Central memory CD8-positive, alpha-beta T cell (primary cell): ENCODE measurements at regions not wholly inside any gene's neighbourhood (a gene's known extent, or its start where the extent isn't known, plus 50 kb on each side); places are given as distances from the start of the nearest gene placed in this dataset.

Experiments
- ATAC-seq: fragments of 150-1000 bp; cut with Tn5 transposase; replicated peaks from 2 replicates; pipeline ENCODE4 v1.10.0; 2022; ENCODE audit warnings: mild to moderate bottlenecking, moderate FRiP score, moderate number of reproducible peaks; ENCODE audit not compliant: poor library complexity, severe bottlenecking; ENCODE audit errors: extremely low read depth
- DNase-seq, 2 donors: peaks; one replicate each; pipeline ENCODE4 v3.0.0; 2021; ENCODE audit warnings: low spot score in 2 of 2
- H3K27ac Mint-ChIP-seq: one replicate; pipeline ENCODE4 v1.8.0; 2022; ENCODE audit warnings: low read depth, mild to moderate bottlenecking, moderate library complexity, mixed read lengths
- H3K27me3 Mint-ChIP-seq: one replicate; pipeline ENCODE4 v1.8.0; 2022; ENCODE audit warnings: mixed read lengths
- H3K36me3 Mint-ChIP-seq: one replicate; pipeline ENCODE4 v1.8.0; 2022; ENCODE audit warnings: mild to moderate bottlenecking, moderate library complexity, mixed read lengths; ENCODE audit not compliant: insufficient read depth
- H3K4me1 Mint-ChIP-seq: one replicate; pipeline ENCODE4 v1.8.0; 2022; ENCODE audit warnings: mixed read lengths
- H3K4me3 Mint-ChIP-seq: one replicate; pipeline ENCODE4 v1.8.0; 2022; ENCODE audit warnings: mild to moderate bottlenecking, moderate library complexity, mixed read lengths
- H3K9me3 Mint-ChIP-seq: one replicate; pipeline ENCODE4 v1.8.0; 2022; ENCODE audit warnings: mixed read lengths

- no peak for DNase-seq
- H3K9me3 Mint-ChIP-seq, result peaks cover 22% of the 10 kb centered on the region
- ATAC-seq, result no peak
- no peak overlapping the region for H3K27ac Mint-ChIP-seq
- H3K27me3 Mint-ChIP-seq, result no peaks in the 10 kb centered on the region
- H3K4me1 Mint-ChIP-seq, result no peaks in the 10 kb centered on the region
- no peaks in the 10 kb centered on the region for H3K36me3 Mint-ChIP-seq
- no peak overlapping the region for H3K4me3 Mint-ChIP-seq
Measured at GRCh38 chr11:91786097-91786496, 438.5 kb upstream of the FAT3 start.

- Mint-ChIP-seq H3K36me3 (no peaks in the 10 kb centered on the region), H3K4me3 (no peak overlapping the region), H3K27ac (no peak overlapping the region), H3K27me3 (no peaks in the 10 kb centered on the region), H3K9me3 (peaks cover 22% of the 10 kb centered on the region), H3K4me1 (no peaks in the 10 kb centered on the region)
- DNase-seq (no peak), ATAC-seq (no peak)
Measured at GRCh38 chr11:91783173-91783572, 441.4 kb upstream of the FAT3 start.

- no peak overlapping the region for H3K27ac Mint-ChIP-seq
- no peaks in the 10 kb centered on the region for H3K36me3 Mint-ChIP-seq
- no peaks in the 10 kb centered on the region for H3K27me3 Mint-ChIP-seq
- ATAC-seq (no peak), DNase-seq (no peak)
- no peaks in the 10 kb centered on the region for H3K4me1 Mint-ChIP-seq
- H3K9me3 Mint-ChIP-seq, result peaks cover 22% of the 10 kb centered on the region
- no peak overlapping the region for H3K4me3 Mint-ChIP-seq
Measured at GRCh38 chr11:91778758-91779157, 445.9 kb upstream of the FAT3 start.

GRCh38 chr11:91776655-91777054 is 448.0 kb upstream of the FAT3 start:
- H3K36me3 Mint-ChIP-seq, result no peaks in the 10 kb centered on the region
- H3K9me3 Mint-ChIP-seq, result peaks cover 22% of the 10 kb centered on the region
- H3K4me1 Mint-ChIP-seq, result no peaks in the 10 kb centered on the region
- no peak for ATAC-seq
- H3K27ac Mint-ChIP-seq, result no peak overlapping the region
- DNase-seq, result no peak
- H3K27me3 Mint-ChIP-seq, result no peaks in the 10 kb centered on the region
- H3K4me3 Mint-ChIP-seq, result no peak overlapping the region

- ATAC-seq (no peak), DNase-seq (no peak)
- Mint-ChIP-seq H3K4me1 (no peaks in the 10 kb centered on the region), H3K9me3 (peaks cover 29% of the 10 kb centered on the region), H3K27me3 (no peaks in the 10 kb centered on the region), H3K4me3 (no peak overlapping the region), H3K36me3 (no peaks in the 10 kb centered on the region), H3K27ac (no peak overlapping the region)
Measured at GRCh38 chr11:91773090-91773489, 451.5 kb upstream of the FAT3 start.

GRCh38 chr11:91771961-91772360 is 452.7 kb upstream of the FAT3 start:
- DNase-seq (no peak), ATAC-seq (no peak)
- Mint-ChIP-seq H3K9me3 (peaks cover 24% of the 10 kb centered on the region), H3K36me3 (no peaks in the 10 kb centered on the region), H3K27me3 (no peaks in the 10 kb centered on the region), H3K27ac (no peak overlapping the region), H3K4me3 (no peak overlapping the region), H3K4me1 (no peaks in the 10 kb centered on the region)

GRCh38 chr11:91768783-91769182 is 455.8 kb upstream of the FAT3 start:
- DNase-seq, result no peak
- no peak overlapping the region for H3K4me3 Mint-ChIP-seq
- H3K27ac Mint-ChIP-seq, result no peak overlapping the region
- no peaks in the 10 kb centered on the region for H3K36me3 Mint-ChIP-seq
- H3K4me1 Mint-ChIP-seq, result no peaks in the 10 kb centered on the region
- ATAC-seq, result no peak
- peaks cover 30% of the 10 kb centered on the region for H3K9me3 Mint-ChIP-seq
- no peaks in the 10 kb centered on the region for H3K27me3 Mint-ChIP-seq

- Mint-ChIP-seq H3K27ac (no peak overlapping the region), H3K4me1 (no peaks in the 10 kb centered on the region), H3K4me3 (no peak overlapping the region), H3K27me3 (no peaks in the 10 kb centered on the region), H3K9me3 (peaks cover 12% of the 10 kb centered on the region), H3K36me3 (no peaks in the 10 kb centered on the region)
- no peak for DNase-seq
- ATAC-seq, result no peak
Measured at GRCh38 chr11:91763331-91763730, 461.3 kb upstream of the FAT3 start.

- H3K4me1 Mint-ChIP-seq, result no peaks in the 10 kb centered on the region
- ATAC-seq, result no peak
- no peak overlapping the region for H3K4me3 Mint-ChIP-seq
- H3K36me3 Mint-ChIP-seq, result no peaks in the 10 kb centered on the region
- DNase-seq, result no peak
- peaks cover 13% of the 10 kb centered on the region for H3K9me3 Mint-ChIP-seq
- H3K27me3 Mint-ChIP-seq, result no peaks in the 10 kb centered on the region
- H3K27ac Mint-ChIP-seq, result no peak overlapping the region
Measured at GRCh38 chr11:91761406-91762025, 463.1 kb upstream of the FAT3 start.

GRCh38 chr11:91756829-91757480 is 467.7 kb upstream of the FAT3 start:
- Mint-ChIP-seq H3K36me3 (no peaks in the 10 kb centered on the region), H3K27me3 (no peaks in the 10 kb centered on the region), H3K4me3 (no peak overlapping the region), H3K4me1 (no peaks in the 10 kb centered on the region), H3K9me3 (peaks cover 9% of the 10 kb centered on the region), H3K27ac (no peak overlapping the region)
- DNase-seq (no peak), ATAC-seq (no peak)

GRCh38 chr11:91755951-91756707 is 468.5 kb upstream of the FAT3 start:
- Mint-ChIP-seq H3K36me3 (no peaks in the 10 kb centered on the region), H3K27me3 (no peaks in the 10 kb centered on the region), H3K9me3 (peaks cover 13% of the 10 kb centered on the region), H3K27ac (no peak overlapping the region), H3K4me3 (no peak overlapping the region), H3K4me1 (no peaks in the 10 kb centered on the region)
- no peak for DNase-seq
- no peak for ATAC-seq

GRCh38 chr11:91755526-91755925 is 469.1 kb upstream of the FAT3 start:
- no peaks in the 10 kb centered on the region for H3K36me3 Mint-ChIP-seq
- DNase-seq, result no peak
- no peak for ATAC-seq
- H3K4me1 Mint-ChIP-seq, result no peaks in the 10 kb centered on the region
- no peak overlapping the region for H3K4me3 Mint-ChIP-seq
- H3K27me3 Mint-ChIP-seq, result no peaks in the 10 kb centered on the region
- no peak overlapping the region for H3K27ac Mint-ChIP-seq
- peaks cover 19% of the 10 kb centered on the region for H3K9me3 Mint-ChIP-seq

GRCh38 chr11:91749251-91749650 is 475.4 kb upstream of the FAT3 start:
- Mint-ChIP-seq H3K4me1 (no peaks in the 10 kb centered on the region), H3K27ac (no peak overlapping the region), H3K36me3 (no peaks in the 10 kb centered on the region), H3K9me3 (peaks cover 29% of the 10 kb centered on the region), H3K27me3 (no peaks in the 10 kb centered on the region), H3K4me3 (no peak overlapping the region)
- no peak for DNase-seq
- ATAC-seq, result no peak
